Renal pelvis (tissue), 1 donor: ENCODE measurements at regions not wholly inside any gene's neighbourhood (a gene's known extent, or its start where the extent isn't known, plus 50 kb on each side); places are given as distances from the start of the nearest gene placed in this dataset.

Source experiments
- DNase-seq: peaks from one replicate; pipeline ENCODE4 v3.0.0-alpha.2; 2013

GRCh38 chr18:39380186-39380725, 1814.7 kb upstream of the CELF4 start:
- no peak for DNase-seq

- DNase-seq, result no peak
These were observed 1809.5 kb upstream of the CELF4 start for GRCh38 chr18:39375066-39375465.

GRCh38 chr18:39371996-39372395, 1806.4 kb upstream of the CELF4 start:
- no peak for DNase-seq

GRCh38 chr18:39366656-39367055, 1801.1 kb upstream of the CELF4 start:
- DNase-seq, result no peak

- no peak for DNase-seq
These were observed 1800.4 kb upstream of the CELF4 start for GRCh38 chr18:39365836-39366485.

GRCh38 chr18:39360072-39360471, 1794.5 kb upstream of the CELF4 start:
- no peak for DNase-seq

- no peak for DNase-seq
These were observed 1794.0 kb upstream of the CELF4 start for GRCh38 chr18:39359636-39360035.

GRCh38 chr18:39350945-39351344, 1785.3 kb upstream of the CELF4 start:
- DNase-seq, result no peak

GRCh38 chr18:39349801-39350200, 1784.2 kb upstream of the CELF4 start:
- DNase-seq, result no peak

GRCh38 chr18:39348757-39349156, 1783.2 kb upstream of the CELF4 start:
- DNase-seq, result no peak

- DNase-seq, result no peak
These were observed 1782.1 kb upstream of the CELF4 start for GRCh38 chr18:39347701-39348100.

- no peak for DNase-seq
These were observed 1781.3 kb upstream of the CELF4 start for GRCh38 chr18:39346916-39347315.

- DNase-seq, result no peak
These were observed 1779.7 kb upstream of the CELF4 start for GRCh38 chr18:39345321-39345720.

GRCh38 chr18:39344487-39344886, 1778.9 kb upstream of the CELF4 start:
- DNase-seq, result no peak

GRCh38 chr18:39341129-39341528, 1775.5 kb upstream of the CELF4 start:
- DNase-seq, result no peak

- DNase-seq, result no peak
These were observed 1774.8 kb upstream of the CELF4 start for GRCh38 chr18:39340418-39340817.

- no peak for DNase-seq
These were observed 1764.1 kb upstream of the CELF4 start for GRCh38 chr18:39329496-39330275.

- DNase-seq, result no peak
These were observed 1761.2 kb upstream of the CELF4 start for GRCh38 chr18:39326772-39327171.

GRCh38 chr18:39325973-39326372, 1760.4 kb upstream of the CELF4 start:
- DNase-seq, result no peak

- no peak for DNase-seq
These were observed 1753.5 kb upstream of the CELF4 start for GRCh38 chr18:39319141-39319540.

GRCh38 chr18:39318462-39318861, 1752.9 kb upstream of the CELF4 start:
- DNase-seq, result no peak

GRCh38 chr18:39318008-39318407, 1752.4 kb upstream of the CELF4 start:
- no peak for DNase-seq

GRCh38 chr18:39314595-39314994, 1749.0 kb upstream of the CELF4 start:
- no peak for DNase-seq
